Fibroblast of skin of right biceps (primary cell): ENCODE measurements at regions not wholly inside any gene's neighbourhood (a gene's known extent, or its start where the extent isn't known, plus 50 kb on each side); places are given as distances from the start of the nearest gene placed in this dataset.
A peak's percentile ranks its signal among the peaks of the same experiment; 100 is the strongest.

Experiments
- DNase-seq: peaks from one replicate; pipeline ENCODE4 v3.0.0-alpha.2; 2013

DNA sequence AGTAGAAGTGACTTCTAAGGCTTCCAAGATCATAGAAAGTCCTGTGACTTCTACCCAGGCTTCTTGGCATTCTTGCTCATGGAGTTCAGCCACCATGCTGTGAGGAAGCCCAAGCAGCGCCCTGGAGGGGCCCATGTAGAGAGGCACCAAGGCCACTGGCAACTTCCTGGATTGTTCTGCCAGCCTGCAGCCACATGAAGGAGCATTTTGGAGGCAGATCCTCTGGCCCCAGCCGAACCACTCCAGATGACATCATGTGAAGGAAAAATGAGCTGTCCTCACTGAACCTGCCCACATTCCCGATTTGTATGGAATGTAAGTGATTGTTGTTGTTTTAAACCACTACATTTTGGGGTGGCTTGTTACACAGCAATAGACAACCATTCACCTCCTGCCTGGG lies 51.5 kb upstream of the MNX1 start:
- DNase-seq, result no peak

DNA sequence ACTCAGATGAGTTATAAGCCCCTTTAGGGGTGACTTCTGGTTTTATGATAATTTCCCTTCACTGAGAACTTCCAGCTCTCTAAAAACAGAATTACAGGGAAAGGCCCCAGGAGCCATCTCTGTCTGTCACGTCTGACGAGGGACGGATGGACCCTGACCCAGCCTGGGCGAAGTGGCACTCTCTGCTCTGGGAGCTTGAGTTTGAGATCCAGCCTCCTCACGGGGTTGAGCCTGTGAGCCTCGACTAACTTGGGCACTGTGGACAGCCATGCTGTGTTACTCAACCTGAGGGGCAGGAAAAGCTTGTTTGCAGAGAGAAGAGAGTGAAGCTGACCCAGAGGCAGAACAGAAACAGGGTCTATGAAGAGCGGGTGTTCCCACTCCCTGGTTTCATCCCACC lies 54.6 kb upstream of the MNX1 start:
- DNase-seq, result no peak

DNA sequence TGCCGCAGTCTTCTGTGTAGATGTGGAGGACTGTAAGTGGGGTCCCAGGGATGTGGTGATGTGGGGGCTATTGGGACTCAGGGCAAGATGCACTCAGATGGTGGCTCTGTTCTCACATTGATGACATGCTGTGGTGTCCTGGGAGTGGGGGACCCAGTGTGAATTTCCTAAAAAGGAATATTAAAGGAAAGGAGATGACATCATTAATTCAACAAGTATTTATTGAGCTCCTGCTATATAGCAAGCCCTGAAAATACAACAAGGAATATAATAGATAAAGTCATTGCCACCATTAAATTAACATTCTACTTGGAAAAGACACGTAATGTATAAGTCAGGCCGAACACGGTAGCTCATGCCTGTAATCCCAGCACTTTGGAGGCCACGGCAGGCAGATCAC lies 61.9 kb upstream of the MNX1 start:
- no peak for DNase-seq

DNA sequence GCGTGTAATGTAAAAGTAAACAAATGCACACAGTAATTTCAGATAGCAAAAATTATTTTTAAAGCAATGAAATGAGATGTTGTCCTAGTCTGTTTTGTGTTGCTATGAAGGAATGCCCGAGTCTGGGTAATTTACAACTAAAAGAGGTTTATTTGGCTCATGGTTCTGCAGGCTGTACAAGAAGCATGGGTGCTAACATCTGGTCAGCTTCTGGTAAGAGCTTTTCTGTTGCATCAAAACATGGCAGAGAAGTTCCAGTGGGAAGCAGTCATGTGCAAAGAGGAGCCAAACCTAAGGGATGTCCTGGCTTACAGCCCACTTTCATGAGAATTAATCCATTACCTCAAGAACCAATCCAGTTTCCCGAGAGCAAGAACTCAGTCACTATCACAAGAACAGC lies 62.9 kb upstream of the MNX1 start:
- no peak for DNase-seq

DNA sequence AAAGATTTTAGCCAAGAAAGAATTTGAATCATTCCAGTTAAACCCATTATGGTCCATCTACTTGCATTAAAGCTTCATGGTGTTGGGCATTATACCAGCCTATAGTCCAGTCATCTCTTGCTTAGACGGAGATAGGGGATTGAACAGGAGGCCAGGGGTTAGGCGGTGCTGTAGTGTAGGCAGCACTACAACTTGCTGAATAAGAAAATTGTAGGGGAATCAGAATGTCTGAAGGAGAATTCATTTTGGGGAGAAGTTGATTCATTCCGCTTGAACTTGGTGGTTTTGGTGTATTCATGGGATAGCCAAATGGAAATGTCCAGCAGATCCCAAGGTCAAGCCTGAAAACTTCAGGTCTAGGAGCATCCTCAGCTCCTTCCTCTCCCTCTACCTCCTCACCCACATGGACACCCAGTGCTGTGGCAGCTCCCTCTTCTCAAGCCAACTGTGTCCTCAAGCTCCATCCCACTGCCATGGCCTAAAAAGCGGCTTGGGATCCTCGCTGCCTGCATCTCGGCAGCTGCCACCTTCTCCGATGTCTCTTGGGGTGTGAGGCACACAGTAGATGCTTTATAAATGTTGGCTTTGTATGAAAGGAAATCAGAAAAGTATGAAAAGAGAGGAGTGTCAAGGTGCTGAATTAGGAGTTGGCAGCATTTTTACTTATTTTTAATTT lies 63.6 kb upstream of the MNX1 start:
- DNase-seq, result no peak

DNA sequence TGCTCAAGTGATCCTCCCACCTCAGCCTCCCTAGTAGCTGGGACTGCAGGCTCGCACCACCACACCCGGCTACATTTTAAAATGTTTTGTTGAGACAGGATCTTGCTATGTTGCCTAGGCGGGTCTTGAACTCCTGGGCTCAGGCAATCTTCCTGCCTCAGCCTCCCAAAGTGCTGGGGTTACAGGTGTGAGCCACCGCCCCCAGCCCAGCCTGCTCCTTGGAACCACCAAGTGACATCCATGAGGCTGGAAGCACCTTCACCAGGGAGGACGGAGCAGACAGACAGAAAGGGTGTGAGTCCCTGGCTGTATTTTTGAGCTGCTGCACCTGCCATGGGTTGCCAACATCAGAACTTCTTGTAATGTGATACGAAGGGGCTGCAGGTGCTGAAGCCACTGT lies 62.3 kb upstream of the UBE3C start:
- no peak for DNase-seq

DNA sequence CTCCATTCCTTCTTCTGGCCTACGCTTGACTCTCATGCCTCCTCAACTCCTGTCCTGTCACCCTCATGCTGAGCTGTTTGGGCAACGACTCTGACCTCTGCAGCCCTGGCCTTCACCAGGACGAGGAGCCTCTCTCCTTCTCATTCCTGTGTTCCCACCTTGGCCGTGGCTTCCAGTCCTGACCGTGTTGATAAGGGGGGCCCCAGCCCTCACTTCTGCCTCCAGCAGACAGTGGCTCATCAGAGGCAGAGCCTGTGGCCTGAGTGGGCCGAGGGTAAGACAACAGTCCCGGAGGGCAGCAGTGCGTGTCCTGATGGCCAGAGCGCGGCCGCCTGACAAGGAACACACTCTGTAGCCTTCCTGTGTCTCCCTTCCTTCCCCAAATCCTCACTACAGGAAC lies 61.7 kb upstream of the UBE3C start:
- no peak for DNase-seq

DNA sequence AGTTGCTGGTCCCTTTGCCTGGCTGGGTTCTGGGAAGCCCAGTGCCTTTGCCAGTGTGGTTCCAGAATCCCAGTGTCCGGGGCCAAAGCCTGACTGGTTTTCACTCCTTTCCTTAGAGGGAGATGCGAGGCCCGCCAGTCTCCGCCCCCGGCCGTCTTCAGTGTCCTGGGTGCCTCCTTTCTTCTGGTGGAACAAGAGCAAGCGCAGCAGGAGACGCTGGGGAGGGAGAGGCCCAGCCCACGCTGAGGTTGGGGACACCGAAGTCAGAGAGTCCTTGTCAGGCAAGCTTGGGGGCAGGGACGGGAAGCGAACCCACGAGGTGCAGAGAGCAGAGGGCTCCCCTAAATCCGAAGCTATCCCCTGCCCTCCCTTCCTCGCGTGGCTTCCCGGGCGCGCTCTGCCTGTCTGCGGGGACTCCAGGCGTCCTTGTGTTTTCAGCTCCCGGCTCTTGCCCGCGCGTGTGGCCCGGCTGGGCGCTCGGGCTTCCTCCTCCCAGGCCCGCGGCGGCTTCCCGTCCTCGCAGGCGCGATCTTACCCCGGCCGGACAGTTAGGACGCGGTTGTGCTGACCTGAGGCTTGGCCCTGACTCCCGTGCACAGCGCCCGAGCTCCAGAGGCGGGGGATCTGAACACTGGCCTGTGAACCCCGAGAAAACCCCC lies 60.6 kb upstream of the UBE3C start:
- peak; percentile 3 for DNase-seq

DNA sequence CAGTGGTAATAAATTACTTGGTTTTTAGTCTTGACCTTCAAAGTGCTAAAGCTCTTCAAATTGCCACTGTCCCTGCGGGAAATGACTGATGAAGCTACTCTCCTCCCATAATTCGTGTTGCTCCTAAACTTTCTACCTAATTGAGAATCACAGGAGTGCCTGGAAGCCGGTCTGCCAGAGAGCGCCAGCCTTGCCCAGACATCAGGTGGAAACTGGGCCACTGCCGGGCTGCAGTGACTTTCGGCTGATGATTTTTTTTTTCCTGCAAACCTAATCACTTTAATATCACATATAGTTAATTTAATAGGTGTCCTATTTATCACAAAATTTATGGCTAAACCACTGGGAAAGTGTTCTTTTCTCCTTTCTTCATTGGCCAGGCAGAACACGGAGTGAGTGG lies 59.6 kb upstream of the UBE3C start:
- DNase-seq, result no peak

DNA sequence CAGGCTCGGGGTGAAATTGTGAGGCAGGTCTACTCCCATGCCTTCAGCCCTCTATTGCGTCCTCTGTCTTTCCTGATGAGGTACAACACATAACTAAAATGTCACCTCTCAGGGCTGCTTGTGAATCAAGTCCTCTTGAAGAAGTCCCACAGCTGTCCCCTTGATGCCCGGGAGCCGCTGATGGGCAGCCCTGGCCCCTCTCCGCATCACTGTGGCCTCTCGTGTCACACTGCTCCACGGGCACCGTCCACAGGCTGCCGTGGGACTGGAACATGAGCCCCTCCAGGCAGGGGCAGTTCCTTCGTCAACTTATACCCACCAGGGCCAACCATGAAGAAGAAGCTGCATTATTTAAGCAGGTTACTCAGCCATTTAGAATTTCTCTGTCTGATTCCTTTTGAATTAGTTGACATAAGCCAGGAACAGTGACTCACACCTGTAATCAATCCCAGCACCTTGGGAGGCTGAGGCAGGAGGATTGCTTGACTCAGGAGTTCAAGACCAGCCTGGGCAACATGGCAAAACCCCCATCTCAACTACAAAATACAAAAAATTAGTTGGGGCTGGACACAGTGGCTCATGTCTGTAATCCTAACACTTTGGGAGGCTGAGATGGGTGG lies 58.5 kb upstream of the UBE3C start:
- DNase-seq, result peak; percentile 31

DNA sequence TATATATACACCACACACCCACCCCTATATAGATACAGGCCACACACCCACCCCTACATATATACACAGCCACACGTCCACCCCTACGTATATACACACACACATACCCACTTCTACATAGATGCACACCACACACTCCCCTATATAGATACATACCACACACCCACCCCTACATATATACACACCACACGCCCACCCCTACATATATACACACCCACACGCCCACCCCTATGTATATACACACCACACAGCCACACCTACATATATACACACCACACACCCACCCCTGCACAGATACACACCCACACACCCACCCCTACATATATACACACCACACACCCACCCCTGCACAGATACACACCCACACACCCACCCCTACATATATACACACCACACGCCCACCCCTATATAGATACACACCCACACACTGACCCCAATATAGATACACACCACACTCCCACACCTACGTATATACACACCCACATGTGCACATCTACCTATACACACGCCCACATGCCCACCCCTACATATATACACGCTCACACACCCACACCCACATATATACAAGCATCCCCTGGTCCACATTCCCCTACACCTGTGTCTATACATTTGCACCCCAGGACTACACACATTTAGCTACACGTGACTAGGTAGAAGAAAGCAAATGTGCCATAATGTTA lies 52.1 kb upstream of the UBE3C start:
- no peak for DNase-seq

DNA sequence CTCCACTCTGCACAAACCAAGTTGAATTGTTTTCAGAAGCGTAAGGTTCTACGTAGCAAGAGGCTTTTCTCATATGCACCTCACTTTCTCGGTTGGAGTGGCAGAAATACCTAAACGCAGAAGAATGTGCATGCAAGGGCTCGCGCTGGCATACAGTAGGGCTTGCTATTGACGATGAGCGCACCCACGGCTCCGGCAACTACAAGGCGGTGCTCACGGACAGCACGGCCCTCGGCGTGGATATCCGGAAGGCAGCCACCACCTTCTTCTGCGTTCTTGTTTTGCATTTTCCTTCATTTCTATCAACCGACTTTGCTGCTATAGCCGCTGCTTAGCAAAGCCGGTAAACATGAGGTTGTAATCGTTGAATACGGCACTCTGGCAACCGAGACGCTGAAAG lies 51.1 kb upstream of the UBE3C start:
- no peak for DNase-seq

DNA sequence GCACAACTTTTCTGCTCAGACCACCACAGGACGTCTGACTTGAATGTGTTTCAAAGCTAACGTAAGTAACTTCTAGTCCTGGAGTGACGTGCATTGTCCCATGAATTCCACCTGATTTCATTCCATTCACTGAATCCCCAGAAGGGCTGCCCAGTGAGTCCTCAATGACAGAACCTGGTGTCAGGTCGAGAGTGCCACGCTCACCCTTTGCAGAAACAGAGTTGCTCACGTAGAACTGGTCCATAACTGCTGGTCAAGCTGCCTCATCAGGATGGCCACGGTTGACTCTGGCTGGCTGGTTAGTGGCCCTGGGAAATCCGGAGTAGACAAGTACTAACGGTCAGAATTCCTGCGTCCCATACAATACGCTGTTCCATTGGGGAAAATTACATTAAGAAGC lies 50.6 kb upstream of the UBE3C start:
- DNase-seq, result no peak
